ENCODE measurements at regions not wholly inside any gene's neighbourhood (a gene's known extent, or its start where the extent isn't known, plus 50 kb on each side); places are given as distances from the start of the nearest gene placed in this dataset.

- no peak for TF ChIP-seq ZNF746 (CRISPR knock-in tag; IDR thresholded peaks at IDR 0.05)
- TF ChIP-seq PBX2 (CRISPR knock-in tag; IDR thresholded peaks at IDR 0.05): no peak
- TF ChIP-seq TAF1 (CRISPR knock-in tag; IDR thresholded peaks at IDR 0.05): no peak
- no peak for TF ChIP-seq ZNF253 (CRISPR knock-in tag; IDR thresholded peaks at IDR 0.05; ENCODE audit: borderline replicate concordance)
- TF ChIP-seq SNRNP70 (IDR thresholded peaks at IDR 0.05; ENCODE audit: low read depth, low read length): no peak
- TF ChIP-seq ZXDC (CRISPR knock-in tag; IDR thresholded peaks at IDR 0.05): no peak
- no peak for TF ChIP-seq CBFB (CRISPR knock-in tag; IDR thresholded peaks at IDR 0.05)
- no peak for TF ChIP-seq RBAK (CRISPR knock-in tag; IDR thresholded peaks at IDR 0.05)
- TF ChIP-seq ZSCAN21 (CRISPR knock-in tag; IDR thresholded peaks at IDR 0.05; ENCODE audit: borderline replicate concordance): no peak
- no peak for TF ChIP-seq KLF16 (CRISPR knock-in tag; IDR thresholded peaks at IDR 0.05)
- no peak for TF ChIP-seq ZNF282 (IDR thresholded peaks at IDR 0.05; ENCODE audit: partially characterized antibody)
- no peak for TF ChIP-seq FOSL1 (CRISPR knock-in tag; IDR thresholded peaks at IDR 0.05; ENCODE audit: borderline replicate concordance)
- TF ChIP-seq NFKBIZ (CRISPR knock-in tag; IDR thresholded peaks at IDR 0.05): no peak
- TF ChIP-seq XBP1 (CRISPR knock-in tag; IDR thresholded peaks at IDR 0.05): no peak
Observed at GRCh38 chr9:84413301-84413700, 72.7 kb upstream of the SLC28A3 start.

More at GRCh38 chr9:84413301-84413700, 72.7 kb upstream of the SLC28A3 start:
- H3K9ac ChIP-seq (ENCODE audit: insufficient read depth, low read depth, low read length): no peak overlapping the region
- no peak overlapping the region for H3K27ac ChIP-seq (ENCODE audit: extremely low read length, insufficient read depth, low read length)
- no peak overlapping the region for H3K4me2 ChIP-seq (ENCODE audit: low read depth, low read length)
- no peaks in the 10 kb centered on the region for H3K27me3 ChIP-seq (ENCODE audit: control insufficient read depth in 1 of 2, insufficient read depth in 2 of 2, low read length in 2 of 2)
- FAIRE-seq (no peak), ATAC-seq (no peak), DNase-seq (ENCODE audit: low spot score) (no peak)
- no TSS peak for BruUV-seq (replicated peaks)
- no peaks in the 10 kb centered on the region for H3K79me2 ChIP-seq (ENCODE audit: insufficient read depth, low read length)
- ChIA-PET CTCF (ENCODE audit: low intra/inter-chr PET ratio, low total read pairs) (no interaction called here), POLR2A (no interaction called here)
- no peaks in the 10 kb centered on the region for H3K36me3 ChIP-seq (replicated peaks in 1 of 2; ENCODE audit: control insufficient read depth in 1 of 2, insufficient read depth in 2 of 2, low read length in 2 of 2)
- in situ Hi-C loops (cut with HindIII; ENCODE audit: extremely low pct_ligation_motif_present, low pct_unique_long_range_greater_than_20kb) (no loop called here), intact Hi-C loops (cut with micrococcal nuclease; ENCODE audit: unreplicated experiment) (no loop called here)
- H3K9me3 ChIP-seq (ENCODE audit: low read length): no peaks in the 10 kb centered on the region
- no peaks in the 10 kb centered on the region for H4K20me1 ChIP-seq (ENCODE audit: insufficient read depth, low read length)
- H3K4me1 ChIP-seq (ENCODE audit: insufficient read depth, low read length): no peaks in the 10 kb centered on the region
- whole genome bisulfite sequencing (ENCODE audit: low lambda C conversion rate): 49% methylated on average over 3 of the region's 3 CpGs
- no peak overlapping the region for H3K4me3 ChIP-seq (replicated peaks in 1 of 3; ENCODE audit: insufficient read depth in 1 of 3, low read depth in 2 of 3, low read length in 3 of 3)
- no peak overlapping the region for H2AFZ ChIP-seq (ENCODE audit: low read length)

All from HepG2 (cell line).